NCI-H2107 (cell line): ENCODE measurements at regions not wholly inside any gene's neighbourhood (a gene's known extent, or its start where the extent isn't known, plus 50 kb on each side); places are given as distances from the start of the nearest gene placed in this dataset.

Source experiments
- DNase-seq: peaks from one replicate; lab custom pipeline; 2025; lab: John Stamatoyannopoulos, UW

DNA sequence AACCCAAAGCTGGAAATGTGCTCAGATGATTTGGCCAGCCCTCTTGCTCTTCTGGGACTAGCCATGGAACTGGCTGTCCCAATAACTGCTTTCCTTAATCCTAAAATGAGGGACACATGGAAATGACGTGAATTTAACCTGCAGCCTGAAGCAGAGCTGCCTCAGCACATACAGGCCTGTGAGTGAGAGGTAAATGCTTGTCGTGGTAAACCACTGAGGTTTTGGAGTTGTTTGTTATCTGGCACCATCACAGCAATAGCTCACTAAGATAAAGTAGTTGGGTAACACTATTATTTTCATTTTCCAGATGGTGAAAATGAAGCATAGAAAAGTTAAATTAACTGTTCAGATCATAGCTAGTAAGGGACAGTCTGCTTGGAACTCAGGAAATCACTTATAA lies 333.4 kb upstream of the CHD6 start:
- no peak for DNase-seq

DNA sequence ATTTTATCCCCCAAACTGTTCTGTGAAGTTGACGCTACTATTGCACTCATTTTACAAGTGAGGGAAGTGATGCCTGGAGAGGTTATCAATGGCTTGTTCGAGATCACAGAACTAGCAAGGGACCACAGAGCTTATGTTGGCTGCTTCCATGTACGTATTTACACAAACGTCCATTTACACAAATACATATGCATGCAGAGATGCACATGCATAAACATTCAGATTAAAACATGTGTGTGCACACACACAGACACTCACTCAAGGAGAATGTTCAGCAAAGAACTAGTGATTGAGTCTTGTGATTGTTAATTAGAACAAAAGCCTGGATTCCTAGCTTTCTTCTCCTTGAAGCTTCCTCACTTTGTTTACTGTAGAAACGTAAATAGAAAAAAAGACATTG lies 321.5 kb upstream of the CHD6 start:
- no peak for DNase-seq

DNA sequence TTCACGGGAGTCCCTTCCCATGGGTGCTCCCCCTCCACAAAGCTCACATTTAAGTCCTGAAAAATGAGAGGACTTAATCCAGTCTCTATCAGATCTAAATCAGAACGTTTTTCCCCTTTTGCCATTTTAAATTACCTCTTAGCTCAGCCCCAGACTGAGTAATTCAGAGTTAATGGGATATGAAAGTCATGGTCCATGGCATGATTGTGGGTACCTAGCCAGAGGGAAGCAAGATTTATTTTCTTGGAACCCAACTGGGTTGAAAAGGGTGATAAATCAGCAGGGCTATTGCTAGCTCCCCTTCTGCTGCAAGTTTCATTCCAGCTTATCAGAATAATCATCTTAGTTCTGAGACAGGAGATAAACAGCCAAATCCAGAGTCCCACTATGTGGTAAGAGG lies 320.2 kb upstream of the CHD6 start:
- DNase-seq = no peak

DNA sequence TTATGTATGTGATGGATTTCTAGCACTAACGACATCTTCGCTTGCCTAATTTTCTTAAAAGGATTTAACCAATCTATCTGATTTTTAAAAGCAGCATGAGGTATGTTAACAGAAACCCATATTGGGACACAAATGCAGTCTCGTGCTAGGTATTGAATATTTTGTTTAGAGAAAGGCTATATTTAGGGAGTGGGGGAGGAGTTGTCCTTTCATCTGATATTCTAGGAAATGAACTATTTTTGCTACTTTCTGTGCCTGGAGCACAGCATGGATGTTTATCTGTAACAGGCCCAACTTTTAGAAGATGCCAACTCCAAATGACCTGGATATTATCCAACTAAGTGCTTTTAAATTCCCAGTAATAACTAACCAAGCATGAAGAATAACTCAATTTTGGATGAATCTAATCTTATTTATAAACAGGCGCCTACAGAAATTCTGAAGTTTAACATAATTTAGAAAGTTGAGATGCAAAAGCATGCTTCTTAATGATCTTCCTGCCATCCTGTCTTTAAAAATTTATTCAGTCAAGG lies 317.1 kb upstream of the CHD6 start:
- no peak for DNase-seq

DNA sequence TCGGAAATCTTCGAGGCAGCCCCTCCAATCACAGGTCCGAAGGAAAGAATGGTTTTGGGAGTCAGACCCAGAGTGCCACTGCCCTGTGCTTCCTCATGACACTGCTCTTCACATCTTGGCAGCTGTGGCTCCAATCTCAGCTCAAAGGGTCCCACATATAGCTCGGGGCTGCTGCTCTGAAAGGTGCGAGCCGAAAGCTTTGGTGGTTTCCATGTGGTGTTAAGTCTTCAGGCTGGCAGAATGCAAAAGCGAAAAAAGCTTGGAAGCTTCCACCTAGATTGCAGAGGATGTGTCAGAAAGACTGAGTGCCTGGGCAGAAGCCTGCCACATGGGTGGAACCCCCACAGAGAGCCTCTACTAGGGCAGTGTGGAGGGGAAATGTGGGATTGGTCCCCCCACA lies 314.3 kb upstream of the CHD6 start:
- no peak for DNase-seq

DNA sequence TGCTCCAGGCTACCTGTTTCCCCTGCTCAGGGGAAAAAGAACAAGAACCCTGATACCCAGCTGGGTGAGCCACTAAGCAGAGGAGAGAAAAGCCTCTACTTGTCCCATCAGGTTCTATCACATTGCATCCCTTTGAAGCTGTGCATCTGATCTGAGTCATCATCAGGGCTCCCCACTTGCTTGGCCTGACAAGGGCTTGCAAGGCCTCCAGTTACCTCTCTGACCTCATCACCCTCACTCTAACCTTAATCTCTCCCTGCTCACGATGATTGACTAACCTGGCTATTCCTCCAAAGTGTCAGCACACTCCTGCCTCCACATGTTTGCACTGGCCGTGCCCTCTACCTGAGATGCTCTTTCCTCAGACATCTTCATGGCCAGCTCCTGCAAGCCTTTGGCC lies 309.5 kb upstream of the CHD6 start:
- DNase-seq = no peak

DNA sequence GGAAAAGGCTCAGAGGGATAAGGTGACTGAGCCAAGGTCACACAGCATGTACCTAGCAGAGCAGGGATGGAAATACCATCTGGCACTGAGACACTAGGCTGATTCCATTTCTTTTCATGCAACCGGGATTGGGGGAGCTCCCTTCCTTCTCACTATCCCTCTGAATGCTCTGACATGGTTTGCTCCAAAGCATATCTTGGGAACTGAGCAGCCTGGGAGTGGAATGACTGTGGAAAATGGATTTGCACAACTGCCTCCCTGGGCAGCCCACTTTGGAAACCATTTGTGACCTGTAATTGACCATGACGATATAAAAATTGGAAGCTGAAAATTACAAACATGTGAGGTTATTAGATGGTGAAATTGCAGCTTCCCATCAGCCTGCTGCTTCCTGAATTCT lies 309.0 kb upstream of the CHD6 start:
- no peak for DNase-seq

DNA sequence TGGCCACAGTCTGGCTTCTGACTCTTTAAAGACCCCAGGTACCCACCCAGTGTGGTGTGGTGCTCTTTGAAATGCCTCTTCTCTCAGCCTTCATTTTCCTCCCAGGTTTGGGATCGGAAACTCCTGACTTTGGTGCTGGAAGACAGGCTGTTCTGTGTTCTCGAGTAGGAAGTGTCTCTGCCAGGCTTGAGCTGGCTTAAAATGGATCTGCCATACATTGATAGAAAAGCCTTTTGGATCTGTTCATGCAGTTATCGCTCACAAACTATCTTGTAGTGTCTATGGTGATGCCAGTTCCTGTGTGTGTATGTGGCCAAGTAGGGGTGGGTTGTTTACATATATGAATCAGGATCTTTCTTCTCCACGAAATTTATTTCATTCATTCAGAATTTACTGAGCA lies 307.3 kb upstream of the CHD6 start:
- DNase-seq = no peak

DNA sequence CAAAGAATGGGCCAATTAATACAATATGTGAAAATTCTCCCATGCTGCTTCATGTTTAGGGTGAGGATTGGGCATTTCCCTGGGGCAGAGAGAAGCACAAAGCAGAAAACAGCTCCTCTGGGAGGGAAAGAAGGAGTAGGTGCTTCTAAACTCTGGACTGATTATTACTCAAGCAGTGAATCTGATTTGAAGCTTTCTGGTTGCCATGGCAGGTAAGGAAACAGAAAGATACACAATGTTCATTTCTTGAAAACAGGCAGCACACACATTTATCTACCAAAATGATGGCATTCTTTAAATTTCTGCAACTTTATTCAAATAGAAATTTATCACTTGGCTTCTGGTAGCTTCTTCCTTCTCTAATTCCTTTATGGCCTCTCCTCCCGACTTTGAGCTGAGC lies 305.4 kb upstream of the CHD6 start:
- no peak for DNase-seq

DNA sequence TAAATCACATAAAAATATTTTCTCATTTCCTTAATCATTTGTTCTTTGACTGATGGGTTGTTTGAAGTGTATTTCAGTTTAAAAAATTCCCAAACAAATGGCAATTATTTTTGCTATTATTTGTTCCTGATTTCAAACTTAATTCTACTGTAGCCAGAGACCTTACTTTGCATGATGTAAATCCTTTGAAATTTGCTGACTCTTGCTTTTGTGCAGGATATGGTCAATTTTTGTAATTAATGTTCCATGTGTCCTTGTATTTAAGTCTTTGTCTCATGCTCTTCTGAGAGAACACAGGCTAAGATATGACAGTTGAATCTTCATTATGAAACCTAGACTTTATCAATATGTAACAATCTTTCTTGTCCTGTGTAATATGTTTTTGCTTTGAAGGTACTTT lies 295.0 kb upstream of the CHD6 start:
- no peak for DNase-seq

DNA sequence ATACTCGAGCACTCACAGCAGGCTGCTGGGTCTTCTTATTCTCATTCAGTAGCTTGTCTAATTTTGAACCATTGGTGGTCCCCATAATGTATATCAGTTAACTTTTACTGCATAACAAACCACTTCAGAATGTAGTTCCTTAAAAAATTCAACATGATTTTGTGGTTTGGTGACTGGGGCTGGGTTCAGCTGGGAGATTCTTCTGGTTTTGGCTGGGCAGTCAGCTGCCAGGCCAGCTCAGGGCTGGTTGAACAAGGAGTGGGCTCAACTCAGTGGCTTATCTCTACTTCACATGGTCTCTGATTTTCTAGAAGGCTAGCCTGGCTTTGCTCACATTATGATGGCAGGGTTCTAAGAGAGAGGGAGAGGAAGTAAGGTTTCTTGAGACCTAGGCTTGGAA lies 292.4 kb upstream of the CHD6 start:
- no peak for DNase-seq

DNA sequence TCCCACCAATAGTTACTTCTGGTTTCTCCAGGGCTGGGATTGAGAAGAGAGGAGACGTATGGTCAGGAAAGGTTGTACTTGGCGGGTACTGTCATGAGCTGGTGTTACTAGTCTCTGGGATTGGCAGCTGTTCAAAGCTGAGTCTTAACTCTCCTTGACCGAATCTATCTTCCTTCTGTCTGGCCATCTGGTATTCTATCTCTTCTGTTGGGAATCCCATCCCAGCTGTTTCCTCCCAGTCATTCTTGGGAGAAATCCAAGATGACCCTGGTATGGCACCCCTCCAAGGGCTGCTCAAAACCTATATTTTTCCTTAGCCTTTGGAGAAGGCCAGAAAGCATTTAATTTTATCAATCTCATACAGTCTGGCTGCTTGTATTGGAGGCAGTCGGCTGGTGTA lies 287.0 kb upstream of the CHD6 start:
- DNase-seq = no peak

DNA sequence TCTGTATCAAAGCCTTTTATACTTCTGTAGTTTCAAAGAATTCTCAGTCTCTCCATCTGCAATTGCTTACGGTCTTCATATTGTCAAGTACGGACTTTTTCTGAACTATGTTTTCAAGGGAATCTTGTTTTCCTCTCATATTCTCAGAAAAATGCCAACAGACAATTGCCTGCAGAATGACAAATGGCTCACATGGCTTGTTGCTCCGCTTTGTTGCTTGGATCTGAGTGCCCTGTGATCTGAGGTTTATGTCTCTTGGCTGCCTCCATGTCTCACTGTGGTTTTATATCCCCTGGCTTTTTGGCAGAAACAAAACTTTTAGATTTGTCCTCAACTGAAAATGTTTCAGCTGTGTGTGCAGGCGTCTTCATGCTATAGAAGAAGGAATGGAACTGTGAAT lies 285.4 kb upstream of the CHD6 start:
- DNase-seq = no peak

DNA sequence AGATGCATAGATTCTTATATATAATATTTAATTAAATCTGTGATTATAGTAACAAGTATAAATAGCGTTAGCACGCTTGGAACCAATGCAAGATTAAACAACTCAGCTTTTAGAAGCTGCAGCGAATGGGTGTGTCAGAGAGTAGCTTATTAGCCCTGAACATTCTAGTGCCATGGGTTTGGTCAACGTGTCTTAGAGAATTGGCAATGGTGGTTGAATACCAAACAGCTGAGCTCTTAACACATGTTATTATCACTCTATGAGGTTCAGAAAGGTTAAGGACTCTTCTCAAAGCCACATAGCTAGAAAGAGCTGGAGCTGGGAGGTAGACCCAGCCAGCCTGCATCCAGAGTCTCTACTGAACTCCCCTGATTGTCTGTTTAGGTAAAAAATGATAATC lies 284.2 kb upstream of the CHD6 start:
- DNase-seq = no peak

DNA sequence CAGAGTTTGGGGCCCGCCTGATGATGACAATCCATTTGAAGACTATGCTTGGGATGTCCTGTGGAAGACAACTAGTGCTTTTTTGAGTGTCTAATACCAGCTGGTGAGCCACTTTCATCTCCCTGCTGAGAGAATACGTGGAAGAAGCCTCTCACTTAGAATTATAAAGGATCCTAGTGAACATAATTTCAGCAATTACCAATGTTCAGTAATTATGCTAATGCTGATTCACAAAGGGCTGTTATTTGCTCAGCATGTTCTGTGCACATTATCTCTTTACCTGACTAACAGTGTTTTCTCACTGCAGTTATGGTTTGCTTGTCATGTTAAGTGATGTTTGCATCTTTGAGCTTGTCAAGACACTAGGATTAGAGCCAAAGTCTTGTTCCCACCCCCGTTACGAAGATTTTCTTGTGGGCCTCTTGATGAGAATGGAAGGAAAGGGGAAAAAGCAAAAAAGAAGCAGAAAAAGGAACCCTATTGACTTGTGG lies 282.1 kb upstream of the CHD6 start:
- no peak for DNase-seq

DNA sequence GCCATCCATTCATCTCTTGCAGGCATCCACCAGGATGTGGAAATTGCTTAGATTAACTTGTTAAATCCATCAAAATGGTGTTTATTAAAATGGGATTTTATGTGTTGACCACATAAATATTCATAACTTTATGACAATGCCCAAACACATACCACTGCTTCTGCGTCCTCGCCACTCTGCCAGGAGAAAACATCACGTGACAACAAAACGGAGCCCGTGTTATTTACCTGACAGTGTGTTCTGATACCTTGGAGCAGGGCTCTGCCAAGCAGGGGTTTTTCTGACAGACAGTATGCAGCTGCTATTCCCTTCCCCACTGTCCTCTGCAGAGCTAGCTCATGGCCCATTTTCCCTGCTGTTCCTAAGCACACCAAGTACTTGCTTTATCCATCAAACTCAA lies 279.5 kb upstream of the CHD6 start:
- no peak for DNase-seq

DNA sequence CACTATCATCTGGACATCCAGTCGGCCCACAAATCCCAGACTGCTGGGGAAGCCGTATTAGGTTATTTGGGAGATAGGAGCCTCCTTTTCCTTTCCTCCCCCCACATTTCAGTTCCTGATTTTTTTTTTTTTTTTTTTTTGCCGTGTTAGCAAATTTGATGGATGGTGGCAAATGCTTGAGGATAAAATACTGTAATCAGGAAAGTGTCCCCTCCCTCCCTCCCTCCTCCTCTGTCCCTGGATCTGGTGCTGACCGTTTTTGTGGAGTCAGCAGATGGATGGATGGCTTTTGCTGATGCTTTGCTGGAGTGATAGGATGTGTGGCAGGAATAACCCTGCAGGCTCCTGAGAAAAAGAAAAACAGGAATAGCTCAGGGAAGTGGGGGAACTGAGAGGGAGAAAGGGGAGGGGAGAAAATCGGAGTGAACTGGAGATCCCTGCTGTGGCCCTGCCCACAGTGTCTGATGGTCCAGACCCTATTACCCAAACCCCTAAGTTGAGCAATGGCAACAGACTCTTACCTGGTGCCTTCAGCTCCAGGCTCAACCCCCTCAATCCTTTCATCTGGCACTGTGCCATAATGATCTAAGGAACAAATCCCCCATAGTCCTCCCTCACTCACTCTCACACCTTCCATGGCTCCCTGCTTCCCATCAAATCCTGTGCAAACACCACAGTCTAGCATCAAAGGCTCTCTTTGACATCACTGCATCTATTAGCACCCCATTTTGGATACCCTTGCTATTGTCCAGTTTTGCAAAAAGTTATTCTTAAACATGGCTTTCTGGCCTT lies 277.3 kb upstream of the CHD6 start:
- DNase-seq = no peak

DNA sequence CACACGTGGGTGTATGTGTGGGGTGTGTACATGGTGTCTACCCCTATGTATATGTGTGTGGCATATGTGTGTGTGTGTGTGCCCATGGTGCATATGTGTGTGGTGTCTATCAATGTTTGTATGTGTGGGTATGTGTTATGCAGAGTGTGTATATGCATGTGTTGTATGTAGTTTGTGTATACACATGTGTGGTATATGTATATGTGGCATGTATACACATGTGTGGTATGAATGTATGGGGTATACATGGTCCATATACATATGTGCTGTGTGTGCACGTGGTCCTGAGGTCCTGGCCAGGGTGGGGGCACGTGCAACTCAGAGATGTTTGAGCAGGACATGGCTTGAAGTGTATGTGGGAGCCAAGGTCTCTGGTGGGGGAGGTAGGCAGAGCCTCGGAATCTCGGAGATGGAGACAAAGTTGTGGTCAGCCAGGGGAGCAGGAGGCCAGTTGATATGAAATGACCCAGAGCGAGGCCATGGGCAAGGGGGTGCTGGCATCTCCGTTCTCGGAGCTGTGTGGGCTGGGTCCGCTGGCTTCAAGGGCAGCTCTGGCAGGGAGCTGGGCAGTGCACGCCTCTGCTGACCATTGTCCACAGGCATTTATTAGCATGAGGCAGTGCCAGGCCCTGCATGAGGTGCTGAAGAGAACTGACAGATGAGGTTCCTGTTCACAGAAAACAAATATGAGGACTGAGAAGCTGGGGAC lies 276.2 kb upstream of the CHD6 start:
- DNase-seq = no peak

DNA sequence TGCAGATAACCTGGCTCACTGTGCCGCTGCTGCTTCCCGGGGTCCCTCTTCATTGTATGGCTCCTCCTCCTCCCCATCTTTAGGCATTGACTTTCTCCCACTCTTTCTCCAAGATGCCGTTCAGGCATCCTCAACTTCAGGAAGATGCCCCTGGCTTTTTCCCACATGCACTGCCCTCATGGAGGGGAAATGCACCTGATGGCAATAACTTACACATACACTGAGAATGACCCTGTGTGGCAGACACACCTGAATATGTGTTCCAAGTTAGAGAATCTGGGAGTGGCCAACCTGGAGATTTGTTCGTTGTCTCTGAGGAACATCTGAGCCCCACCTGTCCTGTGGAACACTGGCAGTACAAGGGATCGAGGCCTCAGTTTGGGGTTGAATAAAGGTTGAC lies 273.9 kb upstream of the CHD6 start:
- DNase-seq = no peak

DNA sequence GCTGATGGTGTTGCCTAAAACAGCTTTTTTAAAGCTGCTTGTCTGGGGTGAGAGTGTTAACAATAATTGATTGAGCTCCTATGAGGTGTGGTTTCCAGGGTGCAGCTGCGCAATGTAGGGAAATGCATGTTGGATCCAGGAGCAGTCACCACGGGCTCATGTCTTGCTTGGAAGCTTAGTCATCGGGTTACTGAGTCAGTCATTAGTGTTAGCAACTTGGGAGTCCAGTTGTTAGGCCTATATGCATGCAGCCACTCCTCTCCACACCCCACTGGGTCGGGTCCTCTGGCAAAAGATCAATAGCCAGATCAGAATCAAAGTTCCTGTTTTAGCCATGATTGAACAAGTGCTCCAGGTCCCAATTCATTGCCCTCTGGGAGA lies 271.7 kb upstream of the CHD6 start:
- no peak for DNase-seq

DNA sequence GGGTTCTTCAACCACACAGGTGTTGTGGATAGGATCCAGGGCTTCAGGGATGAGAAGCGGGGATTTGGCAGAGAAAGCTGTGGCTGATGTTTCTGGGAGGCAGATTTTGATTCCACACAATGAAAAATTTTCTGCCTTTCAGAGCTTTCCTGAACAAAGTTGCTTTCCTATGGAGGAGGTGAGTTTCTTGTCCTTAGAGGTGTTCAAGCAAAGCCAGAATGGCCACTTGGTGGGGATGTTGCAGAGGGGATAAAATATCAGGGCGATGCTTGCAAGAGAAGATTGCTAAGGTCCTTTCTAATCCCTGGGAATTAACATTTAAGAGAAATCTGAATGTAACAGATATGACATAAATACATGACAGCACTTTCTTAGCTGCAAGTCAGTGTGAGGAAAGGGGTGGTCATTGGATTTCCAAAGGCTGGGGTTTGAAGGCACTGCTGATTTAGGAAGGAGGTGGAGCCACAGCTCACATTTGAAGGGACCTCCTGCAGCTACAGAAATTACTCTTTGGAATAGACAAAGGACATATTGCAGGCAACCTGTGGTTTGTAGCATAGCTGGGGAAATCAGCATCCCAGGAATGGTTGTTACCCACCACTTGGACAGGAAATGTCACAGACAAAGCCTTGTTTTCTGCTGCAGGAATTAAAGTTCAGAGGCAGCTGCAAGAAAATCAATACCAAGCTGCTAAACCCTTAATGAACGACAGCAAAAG lies 271.1 kb upstream of the CHD6 start:
- DNase-seq = no peak

DNA sequence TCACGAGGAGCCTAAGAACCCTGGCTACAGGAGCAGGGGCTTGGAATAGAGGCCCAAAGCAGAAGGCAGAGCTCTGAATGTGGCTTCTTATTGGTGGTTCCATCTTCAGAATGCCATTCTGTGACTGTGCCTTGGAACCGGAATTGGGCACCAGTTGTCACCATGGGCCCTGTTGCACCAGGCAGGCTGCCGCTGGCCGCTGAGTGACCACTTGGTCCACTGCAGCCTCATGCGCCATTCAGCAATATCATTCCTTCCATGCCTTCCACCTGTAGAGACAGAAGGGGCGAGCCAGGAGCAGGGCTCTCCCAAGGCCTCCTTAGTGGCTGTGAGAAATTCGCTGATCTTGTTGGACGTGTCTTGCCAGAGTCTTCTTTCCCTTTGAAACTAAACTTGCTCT lies 270.3 kb upstream of the CHD6 start:
- no peak for DNase-seq

DNA sequence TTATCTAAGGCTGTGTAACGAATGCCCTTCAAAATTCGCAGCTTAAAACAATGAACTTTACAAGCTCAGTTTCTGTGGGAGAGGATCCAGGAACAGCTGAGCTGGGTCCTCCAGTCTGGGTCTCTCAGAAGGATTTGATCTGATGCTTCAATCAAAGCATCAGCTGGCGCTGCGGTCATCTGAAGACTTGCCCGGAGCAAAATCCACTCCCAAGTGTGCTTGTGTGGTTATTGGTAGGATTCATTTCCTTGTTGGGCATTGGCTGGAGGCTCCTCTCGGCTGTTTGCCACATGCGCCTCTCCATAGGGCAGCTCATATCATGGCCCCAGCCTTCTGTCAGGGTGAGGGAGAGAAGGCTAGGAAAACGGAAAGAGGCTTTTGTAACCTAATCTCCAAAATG lies 269.3 kb upstream of the CHD6 start:
- DNase-seq = no peak
